ENCODE measurements at regions not wholly inside any gene's neighbourhood (a gene's known extent, or its start where the extent isn't known, plus 50 kb on each side); places are given as distances from the start of the nearest gene placed in this dataset.
"Not testable (repeated sequence)": the region's sequence is repeated elsewhere in the genome, so short reads cannot be mapped to it uniquely, and the experiment has no call there.

DNA sequence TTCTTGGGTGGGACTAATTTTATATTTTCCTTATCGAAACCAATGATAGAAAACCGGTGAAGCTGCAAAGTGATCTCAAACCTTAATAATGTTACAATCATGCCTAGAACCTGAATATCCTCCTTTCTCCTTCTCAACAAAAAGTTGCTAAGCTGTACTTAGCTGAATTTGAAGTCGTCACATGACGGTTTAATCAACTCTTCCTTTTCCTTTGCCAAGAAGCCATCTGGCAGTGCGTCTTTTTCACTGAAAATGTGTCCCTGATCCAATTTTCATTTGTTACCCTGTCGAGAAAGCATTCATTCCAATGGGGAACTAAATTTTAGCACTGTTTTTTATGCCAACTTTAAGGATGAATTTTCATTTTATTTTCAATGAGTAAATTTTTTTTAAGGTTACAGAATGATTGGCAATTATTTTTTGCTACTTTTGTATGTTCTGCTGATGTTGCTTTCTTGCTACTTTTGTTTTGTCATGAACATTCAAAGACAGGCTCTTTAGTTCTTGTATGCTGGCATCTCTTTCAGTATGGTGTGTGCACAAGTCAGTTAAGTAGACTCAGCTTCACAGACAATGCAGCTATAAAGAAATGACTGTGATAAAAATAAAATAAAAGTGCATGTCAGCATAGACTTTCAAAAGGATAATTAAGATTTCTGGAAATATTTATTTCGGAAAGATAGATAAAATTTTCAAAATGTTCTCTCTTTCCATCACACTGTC is 980.0 kb downstream of the DNAJB9 start:
- no peak for DNase-seq (ENCODE audit: low read depth)
- no peak overlapping the region for H3K4me3 ChIP-seq (ENCODE audit: low read depth, low read length)
- TF ChIP-seq, protein P1, sequence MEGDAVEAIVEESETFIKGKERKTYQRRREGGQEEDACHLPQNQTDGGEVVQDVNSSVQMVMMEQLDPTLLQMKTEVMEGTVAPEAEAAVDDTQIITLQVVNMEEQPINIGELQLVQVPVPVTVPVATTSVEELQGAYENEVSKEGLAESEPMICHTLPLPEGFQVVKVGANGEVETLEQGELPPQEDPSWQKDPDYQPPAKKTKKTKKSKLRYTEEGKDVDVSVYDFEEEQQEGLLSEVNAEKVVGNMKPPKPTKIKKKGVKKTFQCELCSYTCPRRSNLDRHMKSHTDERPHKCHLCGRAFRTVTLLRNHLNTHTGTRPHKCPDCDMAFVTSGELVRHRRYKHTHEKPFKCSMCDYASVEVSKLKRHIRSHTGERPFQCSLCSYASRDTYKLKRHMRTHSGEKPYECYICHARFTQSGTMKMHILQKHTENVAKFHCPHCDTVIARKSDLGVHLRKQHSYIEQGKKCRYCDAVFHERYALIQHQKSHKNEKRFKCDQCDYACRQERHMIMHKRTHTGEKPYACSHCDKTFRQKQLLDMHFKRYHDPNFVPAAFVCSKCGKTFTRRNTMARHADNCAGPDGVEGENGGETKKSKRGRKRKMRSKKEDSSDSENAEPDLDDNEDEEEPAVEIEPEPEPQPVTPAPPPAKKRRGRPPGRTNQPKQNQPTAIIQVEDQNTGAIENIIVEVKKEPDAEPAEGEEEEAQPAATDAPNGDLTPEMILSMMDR (IDR thresholded peaks at IDR 0.05; ENCODE audit: insufficient read depth, low read length, poor library complexity, severe bottlenecking): no peak
- no peaks in the 10 kb centered on the region for H3K27me3 ChIP-seq (ENCODE audit: control insufficient read depth, insufficient read depth, low read length)
- no peaks in the 10 kb centered on the region for H3K36me3 ChIP-seq (ENCODE audit: control insufficient read depth, insufficient read depth, low read length)

DNA sequence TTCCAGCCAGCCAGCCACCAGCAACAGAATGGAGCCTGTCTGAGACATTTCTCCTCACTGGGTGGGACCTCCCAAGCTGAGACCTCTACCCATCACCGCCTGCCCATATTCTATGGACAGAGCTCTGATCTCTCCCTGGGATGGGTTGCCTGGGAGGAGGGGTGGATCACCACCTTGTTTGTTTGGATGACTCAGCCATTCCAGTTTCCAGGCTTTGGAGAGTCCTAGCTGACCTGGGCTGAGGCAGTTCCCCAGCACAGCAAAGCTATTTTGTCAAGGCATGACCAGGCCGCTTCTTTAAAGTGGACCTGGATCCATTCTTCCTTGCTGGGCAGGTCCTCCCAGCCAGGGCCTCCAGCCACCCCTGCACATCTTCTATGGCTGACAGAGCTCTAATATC is 982.3 kb downstream of the DNAJB9 start:
- no peak for DNase-seq (ENCODE audit: low read depth)
- Histone ChIP-seq H3K4me3 (ENCODE audit: low read depth, low read length) (no peak overlapping the region), H3K36me3 (ENCODE audit: control insufficient read depth, insufficient read depth, low read length) (no peaks in the 10 kb centered on the region), H3K27me3 (ENCODE audit: control insufficient read depth, insufficient read depth, low read length) (no peaks in the 10 kb centered on the region)
- TF ChIP-seq, protein P1 (IDR thresholded peaks at IDR 0.05; ENCODE audit: insufficient read depth, low read length, poor library complexity, severe bottlenecking): no peak

DNA sequence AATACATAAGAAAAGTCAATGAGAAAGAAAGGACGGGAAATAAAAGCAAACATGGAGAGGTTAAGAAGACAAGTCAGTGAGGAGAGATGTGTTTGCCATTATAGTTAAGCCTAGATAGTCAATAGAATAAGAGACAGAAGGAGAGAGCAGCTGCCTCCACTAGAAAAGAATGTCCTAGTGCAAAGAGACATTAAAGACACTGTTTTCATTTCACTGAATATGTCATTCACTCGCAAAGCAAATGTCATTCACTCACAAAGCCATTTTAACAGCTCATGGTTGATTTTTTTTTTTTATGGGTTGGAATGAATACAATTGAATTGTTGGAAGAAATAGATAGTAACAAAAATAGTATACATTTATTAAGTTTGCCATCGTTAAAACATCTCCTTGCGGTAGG is 1007.6 kb downstream of the DNAJB9 start:
- TF ChIP-seq, protein P1 (IDR thresholded peaks at IDR 0.05; ENCODE audit: insufficient read depth, low read length, poor library complexity, severe bottlenecking): no peak
- Histone ChIP-seq H3K27me3 (ENCODE audit: control insufficient read depth, insufficient read depth, low read length) (no peaks in the 10 kb centered on the region), H3K36me3 (ENCODE audit: control insufficient read depth, insufficient read depth, low read length) (no peaks in the 10 kb centered on the region), H3K4me3 (ENCODE audit: low read depth, low read length) (no peak overlapping the region)
- DNase-seq (ENCODE audit: low read depth): no peak

DNA sequence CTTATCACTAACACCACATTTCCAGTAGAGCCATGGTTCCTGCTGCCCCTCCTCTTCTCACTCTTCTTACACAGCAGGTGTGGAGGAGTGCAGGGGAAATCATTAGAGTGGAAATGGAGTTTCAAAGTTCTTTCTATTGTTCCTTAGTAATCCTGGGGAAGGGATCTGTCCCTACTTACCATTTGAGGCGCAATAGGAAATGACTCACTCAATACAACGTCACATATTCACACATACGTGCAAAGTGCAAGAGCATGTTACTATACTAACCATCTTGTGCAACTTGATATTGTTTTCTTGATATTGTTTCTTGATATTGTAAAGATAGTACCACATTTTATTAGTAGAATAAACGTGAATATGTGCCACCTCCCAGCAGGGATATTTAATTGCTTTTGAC is 1010.2 kb downstream of the DNAJB9 start:
- TF ChIP-seq, protein P1 (IDR thresholded peaks at IDR 0.05; ENCODE audit: insufficient read depth, low read length, poor library complexity, severe bottlenecking): no peak
- H3K36me3 ChIP-seq (ENCODE audit: control insufficient read depth, insufficient read depth, low read length): no peaks in the 10 kb centered on the region
- no peak for DNase-seq (ENCODE audit: low read depth)

DNA sequence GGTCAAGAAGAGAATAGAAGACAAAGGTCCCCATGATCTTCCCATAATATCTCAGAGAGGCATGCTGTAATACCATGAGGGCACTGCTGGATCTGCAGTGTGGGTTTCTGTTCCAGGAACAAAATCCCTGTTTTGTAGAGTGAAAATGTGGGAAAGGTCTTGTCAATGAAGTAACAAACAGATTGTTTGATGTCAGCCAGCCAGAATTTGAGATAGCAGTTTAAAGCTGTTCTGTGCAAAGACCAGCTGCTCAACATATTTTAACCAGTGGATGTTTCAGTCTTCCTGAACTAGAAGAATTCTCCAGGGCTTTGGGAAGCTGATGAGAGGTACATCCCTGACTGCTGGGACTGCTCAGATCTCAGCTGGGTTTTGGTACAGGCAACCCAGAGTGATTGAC is 1012.5 kb downstream of the DNAJB9 start:
- TF ChIP-seq, protein P1 (IDR thresholded peaks at IDR 0.05; ENCODE audit: insufficient read depth, low read length, poor library complexity, severe bottlenecking): no peak
- no peaks in the 10 kb centered on the region for H3K36me3 ChIP-seq (ENCODE audit: control insufficient read depth, insufficient read depth, low read length)
- H3K27me3 ChIP-seq (ENCODE audit: control insufficient read depth, insufficient read depth, low read length): no peaks in the 10 kb centered on the region
- H3K4me3 ChIP-seq (ENCODE audit: low read depth, low read length): no peak overlapping the region
- no peak for DNase-seq (ENCODE audit: low read depth)

More for the DNA sequence above, 1010.2 kb downstream of the DNAJB9 start:
- Histone ChIP-seq H3K27me3 (ENCODE audit: control insufficient read depth, insufficient read depth, low read length) (no peaks in the 10 kb centered on the region), H3K4me3 (ENCODE audit: low read depth, low read length) (no peak overlapping the region)

DNA sequence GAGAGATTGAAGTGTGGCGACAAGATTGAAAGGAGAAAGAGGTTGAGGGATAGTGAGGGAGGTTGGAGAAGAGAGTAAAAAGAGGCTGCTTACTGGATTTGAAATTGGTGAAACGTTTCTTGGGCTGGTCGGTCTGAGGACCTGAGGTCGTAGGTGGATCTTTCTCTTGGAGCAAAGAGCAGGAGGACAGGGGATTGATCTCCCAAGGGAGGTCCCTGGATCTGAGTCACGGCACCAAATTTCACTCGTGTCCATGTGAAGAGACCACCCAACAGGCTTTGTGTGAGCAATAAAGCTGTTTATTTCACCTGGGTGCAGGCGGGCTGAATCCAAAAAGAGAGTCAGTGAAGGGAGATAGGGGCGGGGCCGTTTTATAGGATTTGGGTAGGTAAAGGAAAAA is 1027.3 kb downstream of the DNAJB9 start:
- not testable (repeated sequence) for H3K4me3 ChIP-seq (ENCODE audit: low read depth, low read length); DNase-seq (ENCODE audit: low read depth); H3K36me3 ChIP-seq (ENCODE audit: control insufficient read depth, insufficient read depth, low read length); H3K27me3 ChIP-seq (ENCODE audit: control insufficient read depth, insufficient read depth, low read length)
